NCI-H1092 treated with DMSO at 0.1 percent for 48 hours (cell line): ENCODE measurements at regions not wholly inside any gene's neighbourhood (a gene's known extent, or its start where the extent isn't known, plus 50 kb on each side); places are given as distances from the start of the nearest gene placed in this dataset.
"Not testable (repeated sequence)": the region's sequence is repeated elsewhere in the genome, so short reads cannot be mapped to it uniquely, and the experiment has no call there.

Source experiments
- DNase-seq: peaks from one replicate; lab custom pipeline; 2025; lab: John Stamatoyannopoulos, UW

DNA sequence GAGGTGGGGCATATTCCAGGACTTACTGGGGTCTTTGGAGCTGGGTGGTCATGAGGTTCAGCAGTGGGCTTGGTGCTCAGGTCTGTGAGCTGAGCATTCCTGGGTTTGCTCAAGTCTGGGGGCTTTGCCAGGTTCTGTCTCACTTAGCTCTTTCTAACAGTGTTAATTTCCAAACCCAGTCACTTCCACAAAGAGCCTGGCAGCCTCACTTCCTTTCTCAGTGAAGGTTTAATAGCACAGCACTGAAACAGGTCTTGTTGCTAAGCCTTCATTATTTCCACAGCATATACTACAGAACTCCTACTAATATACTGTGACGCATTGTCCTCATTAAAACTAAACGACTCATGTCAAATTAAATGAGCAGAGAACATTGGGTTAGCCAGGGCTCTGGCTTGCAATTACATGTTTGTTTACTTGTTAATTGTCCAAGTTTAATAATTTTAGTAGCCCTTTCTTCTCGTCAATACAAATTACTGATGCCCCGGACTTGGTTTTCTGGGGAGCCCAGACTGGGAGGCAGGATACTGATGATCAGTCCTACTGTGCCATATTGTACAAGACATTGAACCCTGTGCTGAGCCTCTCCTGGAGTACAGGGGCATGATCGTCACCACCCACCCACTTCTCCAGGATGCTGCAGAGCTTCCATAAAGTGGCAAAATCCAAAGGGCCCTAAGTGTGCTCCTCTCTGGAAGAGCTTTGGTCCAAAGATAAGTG lies 170.7 kb downstream of the IER5 start:
- DNase-seq, result no peak

DNA sequence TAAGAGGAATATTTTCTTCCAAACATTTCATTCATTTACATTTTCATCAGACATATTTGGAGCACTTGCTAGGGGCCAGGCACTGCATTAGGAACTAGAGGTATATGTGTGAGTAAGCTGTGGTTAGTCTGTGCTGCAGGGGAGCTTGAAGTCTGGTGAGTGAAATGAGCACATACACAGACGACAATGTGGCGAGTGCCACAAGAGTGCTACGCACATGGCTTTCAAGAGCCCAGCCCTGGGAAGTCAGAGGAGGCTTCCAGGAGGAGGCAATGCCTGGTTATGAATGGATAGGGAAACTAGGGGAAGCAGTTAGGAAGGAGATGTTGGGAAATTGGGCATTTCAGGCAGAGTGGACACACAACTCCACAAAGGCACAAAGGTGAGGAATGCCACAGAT lies 171.8 kb downstream of the IER5 start:
- DNase-seq, result no peak

GRCh38 chr1:181260994-181261393 lies 172.5 kb downstream of the IER5 start:
- no peak for DNase-seq

DNA sequence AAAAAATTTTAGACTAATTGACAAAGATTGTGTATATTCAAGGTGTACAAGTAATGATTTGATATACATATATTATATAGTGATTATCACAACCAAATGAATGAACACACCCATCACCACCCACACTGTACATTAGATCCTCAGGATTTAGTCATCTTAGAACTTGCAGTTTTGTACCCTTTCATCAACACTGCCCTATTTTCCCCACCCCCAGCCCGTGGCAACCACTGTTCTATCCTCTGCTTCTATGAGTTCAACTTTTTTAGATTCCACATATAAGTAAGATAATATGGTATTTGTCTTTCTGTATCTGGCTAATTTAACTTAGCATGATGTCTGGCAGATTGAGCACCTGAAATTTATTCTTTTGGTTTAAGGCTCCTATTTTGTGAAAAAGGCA lies 173.6 kb downstream of the IER5 start:
- no peak for DNase-seq

- DNase-seq, result no peak
Measured at GRCh38 chr1:181263444-181263843, 174.9 kb downstream of the IER5 start.

- no peak for DNase-seq
Measured at GRCh38 chr1:181264821-181265220, 176.3 kb downstream of the IER5 start.

- DNase-seq, result no peak
Measured at GRCh38 chr1:181284978-181285377, 196.5 kb downstream of the IER5 start.

DNA sequence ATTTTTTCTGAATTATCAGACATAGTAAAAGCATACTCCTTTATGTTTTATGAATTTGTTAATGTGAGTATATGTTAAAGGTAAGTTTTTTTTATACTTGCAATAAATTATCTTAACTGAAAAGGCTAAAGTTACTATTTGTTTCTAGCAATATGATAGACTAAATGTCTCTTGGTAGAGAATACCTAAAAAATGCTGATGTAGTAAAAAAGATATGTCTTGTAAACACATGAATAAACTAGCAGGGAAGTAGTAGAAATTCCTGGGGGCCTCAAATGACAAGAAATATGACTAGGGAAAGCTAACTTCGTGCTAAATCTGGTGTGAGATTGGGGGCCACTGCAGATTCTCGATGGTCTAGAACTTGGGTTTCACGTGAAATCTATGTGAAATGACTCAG lies 188.1 kb upstream of the CACNA1E start:
- no peak for DNase-seq

DNA sequence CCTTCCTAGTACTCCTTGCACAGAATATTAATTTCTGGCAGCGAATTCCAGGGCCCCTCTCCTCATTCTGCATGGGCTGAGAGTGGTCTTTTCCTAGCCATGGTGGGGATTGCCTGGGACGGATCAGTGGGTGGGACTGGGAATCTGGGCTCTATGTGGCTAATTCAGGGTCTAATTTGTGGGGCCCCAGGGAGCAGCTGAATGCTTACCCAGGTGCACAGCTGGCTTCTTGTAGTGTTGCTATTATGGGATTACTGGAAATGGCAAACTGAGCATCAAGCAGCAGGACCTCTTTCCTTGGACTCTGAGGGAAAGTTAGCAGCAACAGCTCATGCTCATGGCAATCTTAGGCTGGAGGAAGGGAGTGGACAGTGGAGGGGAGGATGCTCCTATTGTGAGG lies 187.1 kb upstream of the CACNA1E start:
- no peak for DNase-seq

DNA sequence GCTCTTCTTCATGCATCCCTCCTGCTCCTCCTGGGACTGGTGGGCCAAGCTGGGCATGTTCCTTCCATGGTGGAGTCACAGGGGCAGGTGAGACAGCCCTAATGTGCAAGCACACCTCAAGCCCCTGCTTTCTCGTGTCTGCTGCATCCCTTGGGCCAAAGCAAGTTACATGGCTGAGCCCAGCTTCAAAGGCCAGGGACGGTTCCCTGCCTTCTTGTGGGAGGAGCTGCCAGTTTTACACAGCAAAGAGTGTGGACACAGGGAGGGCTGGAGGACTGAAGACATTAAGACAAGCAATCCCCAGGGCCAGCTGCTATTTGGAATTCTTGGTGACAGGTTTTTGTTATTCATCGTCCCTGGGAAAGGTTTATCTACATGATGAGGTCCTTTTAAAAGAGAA lies 175.2 kb upstream of the CACNA1E start:
- DNase-seq, result no peak

DNA sequence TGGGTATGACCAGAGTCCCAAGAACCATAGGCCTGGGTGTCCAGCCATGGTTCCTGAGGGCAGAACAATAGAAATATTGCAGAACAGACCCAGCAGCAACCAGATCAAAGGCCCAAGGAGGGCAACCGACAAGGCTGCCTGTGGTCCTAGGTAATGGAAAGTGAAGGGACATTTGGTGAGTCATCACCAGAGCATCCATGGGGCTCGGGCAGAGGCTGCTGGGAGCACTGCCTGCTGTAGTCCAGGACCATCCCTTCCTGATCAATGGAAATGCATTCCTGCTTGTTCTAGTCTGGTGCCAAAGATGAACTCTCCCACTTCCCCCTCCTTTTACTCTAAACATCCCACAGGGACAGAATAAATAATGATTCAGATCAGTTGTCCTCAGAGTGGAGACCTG lies 172.8 kb upstream of the CACNA1E start:
- no peak for DNase-seq

DNA sequence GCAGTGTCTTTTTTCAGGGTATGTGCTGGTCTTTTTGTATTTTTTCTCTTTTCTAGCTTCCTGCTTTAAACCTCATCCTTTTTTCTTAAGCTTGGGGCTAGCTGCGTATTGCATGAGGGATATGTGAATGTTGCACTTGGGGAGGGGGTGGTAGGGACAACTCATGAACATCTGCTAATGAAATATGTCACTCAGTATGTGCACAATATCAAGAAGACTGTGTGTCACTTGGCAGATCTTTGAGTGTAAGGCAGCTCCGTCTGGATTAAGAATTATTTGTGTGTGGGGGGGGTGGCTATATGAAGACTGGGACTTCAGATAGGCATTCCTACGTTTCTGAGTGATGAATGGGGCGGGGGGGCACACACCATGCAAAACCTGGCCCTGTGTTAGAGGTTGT lies 170.4 kb upstream of the CACNA1E start:
- no peak for DNase-seq

GRCh38 chr1:181313466-181313865 lies 169.9 kb upstream of the CACNA1E start:
- no peak for DNase-seq

- no peak for DNase-seq
Measured at GRCh38 chr1:181314010-181314409, 169.3 kb upstream of the CACNA1E start.

- DNase-seq, result no peak
Measured at GRCh38 chr1:181314959-181315358, 168.4 kb upstream of the CACNA1E start.

GRCh38 chr1:181317261-181317930 lies 165.9 kb upstream of the CACNA1E start:
- DNase-seq, result peak; percentile 64

GRCh38 chr1:181318022-181318857 lies 165.1 kb upstream of the CACNA1E start:
- peak; percentile 64 for DNase-seq

DNA sequence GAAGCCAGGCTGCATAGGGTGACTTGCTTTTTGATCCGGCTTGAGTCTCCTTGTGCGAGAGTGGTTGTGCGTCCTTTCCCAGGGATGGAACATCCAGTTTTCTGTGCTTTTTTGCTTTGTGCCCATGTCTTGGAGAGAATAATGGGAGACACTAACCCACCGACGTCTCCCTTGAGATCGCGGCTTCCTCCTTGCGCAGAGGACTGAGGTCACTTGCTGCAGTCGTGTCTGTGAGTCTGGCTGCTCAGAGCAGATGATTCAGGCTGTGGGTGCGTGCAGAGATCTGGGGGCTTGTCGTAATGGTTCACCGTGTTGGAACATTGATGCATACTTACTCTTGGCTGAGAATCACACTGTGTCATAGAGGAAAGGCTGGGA lies 164.5 kb upstream of the CACNA1E start:
- no peak for DNase-seq

- DNase-seq, result no peak
Measured at GRCh38 chr1:181319907-181320306, 163.4 kb upstream of the CACNA1E start.

DNA sequence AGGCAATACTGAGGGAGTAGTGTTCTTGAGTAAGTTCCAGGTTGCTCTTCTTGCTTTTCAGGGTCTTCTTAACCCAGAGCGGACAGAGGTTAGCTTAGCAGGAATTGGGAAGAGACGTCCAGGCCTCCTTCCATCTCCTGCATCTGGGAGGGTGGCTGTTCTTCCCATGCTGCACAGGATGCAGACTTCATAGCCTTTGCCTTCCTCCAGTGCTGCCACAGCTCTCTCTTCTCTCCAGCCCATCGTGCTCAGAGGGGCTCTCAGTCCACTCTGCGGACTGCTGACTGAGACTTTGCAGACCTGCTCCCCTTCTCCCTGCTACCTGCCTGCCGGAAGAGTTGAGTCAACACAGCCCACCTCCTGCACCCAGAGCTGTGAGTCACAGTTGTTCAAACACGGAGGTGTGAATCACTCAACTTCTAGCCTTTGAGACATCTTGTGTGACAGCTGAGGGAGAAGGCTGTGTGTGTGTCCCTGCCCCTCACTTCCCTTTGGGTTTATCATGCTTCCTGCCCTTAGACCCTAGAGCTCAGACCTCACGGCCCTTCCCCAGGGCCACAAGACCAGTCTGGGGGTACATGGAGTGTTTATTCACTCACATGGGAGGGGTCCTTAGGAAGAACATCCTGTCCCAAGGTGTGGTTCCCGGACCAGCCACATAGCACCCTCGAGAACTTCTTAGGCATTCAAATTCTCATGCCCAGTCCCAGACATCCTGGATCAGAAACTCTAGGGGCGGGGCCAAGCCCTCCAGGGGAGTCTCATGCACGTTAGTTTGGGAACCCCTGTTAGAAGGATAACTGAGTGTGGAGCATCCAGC lies 158.3 kb upstream of the CACNA1E start:
- DNase-seq, result no peak

DNA sequence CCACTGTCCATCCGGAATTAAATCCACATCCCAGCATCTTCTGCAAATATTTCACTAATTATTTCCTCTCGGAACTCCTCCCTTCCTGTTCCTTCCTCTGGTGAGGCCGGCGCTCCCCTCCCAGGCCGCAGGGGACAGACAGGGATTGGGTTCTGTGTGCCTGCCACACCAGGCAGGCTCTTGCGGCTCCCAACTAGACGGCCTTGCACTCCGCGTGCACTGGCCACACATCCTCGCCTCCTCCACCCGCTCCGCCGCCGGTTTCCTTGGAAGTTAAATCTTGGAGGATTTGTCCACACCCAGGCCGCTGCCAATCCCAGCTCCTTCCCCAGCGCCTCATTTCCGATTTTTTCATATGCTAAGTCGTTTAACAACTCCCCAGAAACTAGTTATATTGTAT lies 157.6 kb upstream of the CACNA1E start:
- not testable (repeated sequence) for DNase-seq

DNA sequence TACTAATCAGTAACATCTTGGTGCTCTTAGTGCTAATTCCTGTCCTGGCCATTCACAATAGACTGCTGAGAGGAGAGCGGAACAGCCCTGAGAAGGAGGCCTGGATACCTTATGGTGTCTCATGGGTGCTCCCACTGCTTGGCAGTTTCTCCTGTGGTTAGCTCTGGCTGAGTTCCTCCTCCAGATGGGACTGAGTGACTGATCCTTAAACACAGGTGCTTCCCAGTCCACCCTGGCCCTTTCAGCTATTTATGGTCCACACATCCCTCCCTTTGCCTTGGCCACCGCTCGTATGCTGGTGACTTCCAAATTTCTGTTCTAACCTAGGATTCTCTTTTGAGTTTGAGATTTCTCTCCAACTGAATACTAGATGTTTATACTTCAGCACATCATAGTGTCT lies 157.0 kb upstream of the CACNA1E start:
- no peak for DNase-seq
